GM23248 (cell line): ENCODE measurements at regions not wholly inside any gene's neighbourhood (a gene's known extent, or its start where the extent isn't known, plus 50 kb on each side); places are given as distances from the start of the nearest gene placed in this dataset.

Experiments
- DNase-seq: peaks from one replicate; pipeline ENCODE4 v3.0.0-alpha.2; 2015
- H2AFZ ChIP-seq: fragments of 200-600 bp; sonication (generic); 2 replicates; pipeline ENCODE4 v1.6.1; 2016; ENCODE audit warnings: antibody characterized with exemption
- H3F3A ChIP-seq: fragments of 200-600 bp; sonication (generic); 2 replicates; pipeline ENCODE4 v1.6.1; 2016; ENCODE audit warnings: mild to moderate bottlenecking, antibody characterized with exemption, mixed run types; ENCODE audit not compliant: insufficient read depth
- H3K27ac ChIP-seq: fragments of 200-600 bp; sonication (generic); 2 replicates; pipeline ENCODE4 v1.5.1; 2016; ENCODE audit warnings: mild to moderate bottlenecking
- H3K27me3 ChIP-seq: fragments of 200-600 bp; sonication (generic); replicated peaks from 2 replicates; pipeline ENCODE4 v1.6.1; 2016; ENCODE audit warnings: mild to moderate bottlenecking; ENCODE audit not compliant: insufficient read depth
- H3K36me3 ChIP-seq: fragments of 200-600 bp; sonication (generic); 2 replicates; pipeline ENCODE4 v1.6.1; 2016; ENCODE audit warnings: low read depth, mild to moderate bottlenecking
- H3K4me1 ChIP-seq: fragments of 200-600 bp; sonication (generic); 2 replicates; pipeline ENCODE4 v1.6.1; 2016; ENCODE audit warnings: mild to moderate bottlenecking; ENCODE audit not compliant: insufficient read depth
- H3K4me2 ChIP-seq: fragments of 200-600 bp; sonication (generic); one replicate; pipeline ENCODE4 v1.6.1; 2016; ENCODE audit warnings: mild to moderate bottlenecking; ENCODE audit not compliant: unreplicated experiment
- H3K4me3 ChIP-seq: fragments of 200-600 bp; sonication (generic); 2 replicates; pipeline ENCODE4 v1.5.1; 2016; ENCODE audit warnings: mild to moderate bottlenecking
- H3K79me2 ChIP-seq: fragments of 200-600 bp; sonication (generic); 2 replicates; pipeline ENCODE4 v1.6.1; 2016; ENCODE audit warnings: mild to moderate bottlenecking; ENCODE audit not compliant: insufficient read depth
- H3K9ac ChIP-seq: fragments of 200-600 bp; sonication (generic); 2 replicates; pipeline ENCODE4 v1.6.1; 2016; ENCODE audit warnings: mild to moderate bottlenecking
- H3K9me2 ChIP-seq: fragments of 200-600 bp; sonication (generic); 2 replicates; pipeline ENCODE4 v1.6.1; 2016; ENCODE audit warnings: mixed run types, mild to moderate bottlenecking, moderate library complexity; ENCODE audit not compliant: insufficient read depth
- H3K9me3 ChIP-seq: fragments of 200-600 bp; sonication (generic); one replicate; pipeline ENCODE4 v1.6.1; 2017; ENCODE audit warnings: low read depth
- H4K20me1 ChIP-seq: fragments of 200-600 bp; sonication (generic); 2 replicates; pipeline ENCODE4 v1.6.0; 2016; ENCODE audit not compliant: insufficient read depth
- EZH2 ChIP-seq: fragments of 200-600 bp; sonication (generic); IDR thresholded peaks from 2 replicates; pipeline ENCODE4 v1.6.1; 2018; ENCODE audit warnings: antibody characterized with exemption, mild to moderate bottlenecking; ENCODE audit not compliant: insufficient read depth, poor library complexity, severe bottlenecking
- EZH2phosphoT487 ChIP-seq: fragments of 200-600 bp; sonication (generic); IDR thresholded peaks from 2 replicates; pipeline ENCODE4 v1.6.1; 2018; ENCODE audit warnings: antibody characterized with exemption, moderate library complexity, mild to moderate bottlenecking, low read depth; ENCODE audit not compliant: insufficient read depth
- WGBS, 2 experiments: methylation state at CpG; one replicate each; pipeline ENCODE4 v1.1.6; 2015 to 2017; ENCODE audit warnings: low lambda C conversion rate in 2 of 2, low coverage in 1 of 2; ENCODE audit errors: missing lambda C conversion rate in 2 of 2; 5-methylcytosine and 5-hydroxymethylcytosine counted together
- in situ Hi-C: fragments of 300-500 bp; cut with MboI; formaldehyde crosslinking; loops from 2 replicates; pipeline ENCODE4 v1.15.0; 2020

DNA sequence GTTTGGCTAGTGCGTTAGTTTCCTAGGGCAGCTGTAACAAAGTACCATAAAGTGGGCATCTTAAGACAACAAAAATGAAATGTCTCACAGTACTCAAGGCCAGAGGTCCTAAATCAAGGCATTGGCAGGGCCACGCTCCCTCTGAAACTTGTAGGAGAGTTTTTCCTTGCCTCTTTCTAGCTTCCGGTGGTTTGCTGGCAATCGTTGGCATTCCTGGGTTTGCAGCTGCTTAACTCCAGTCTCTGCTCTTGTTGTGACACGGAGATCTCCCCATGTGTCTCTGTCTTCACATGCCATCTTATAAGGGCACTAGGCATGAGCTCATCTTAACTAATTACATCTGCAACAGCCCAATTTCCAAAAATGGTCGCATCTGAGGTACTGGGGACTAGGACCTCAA lies 362.0 kb upstream of the BOD1L1 start:
- Histone ChIP-seq H3K36me3 (no peaks in the 10 kb centered on the region), H3K27ac (peak overlapping the region; percentile 89), H3K9me3 (no peaks in the 10 kb centered on the region), H3F3A (peaks cover 42% of the 10 kb centered on the region), H4K20me1 (no peaks in the 10 kb centered on the region), H2AFZ (no peak overlapping the region), H3K79me2 (no peaks in the 10 kb centered on the region), H3K4me2 (peak overlapping the region; percentile 60), H3K4me3 (peak overlapping the region; percentile 19), H3K9me2 (no peaks in the 10 kb centered on the region), H3K9ac (no peak overlapping the region), H3K27me3 (0 out of 2 replicates have a peak, but pooled peaks cover 12% of the 10 kb centered on the region), H3K4me1 (peaks cover 37% of the 10 kb centered on the region)
- in situ Hi-C loops, result no loop called here
- no peak for TF ChIP-seq EZH2
- WGBS, 2 experiments, result 51 to 61% methylated on average over 6 of the region's 6 CpGs
- DNase-seq, result peak; percentile 42

DNA sequence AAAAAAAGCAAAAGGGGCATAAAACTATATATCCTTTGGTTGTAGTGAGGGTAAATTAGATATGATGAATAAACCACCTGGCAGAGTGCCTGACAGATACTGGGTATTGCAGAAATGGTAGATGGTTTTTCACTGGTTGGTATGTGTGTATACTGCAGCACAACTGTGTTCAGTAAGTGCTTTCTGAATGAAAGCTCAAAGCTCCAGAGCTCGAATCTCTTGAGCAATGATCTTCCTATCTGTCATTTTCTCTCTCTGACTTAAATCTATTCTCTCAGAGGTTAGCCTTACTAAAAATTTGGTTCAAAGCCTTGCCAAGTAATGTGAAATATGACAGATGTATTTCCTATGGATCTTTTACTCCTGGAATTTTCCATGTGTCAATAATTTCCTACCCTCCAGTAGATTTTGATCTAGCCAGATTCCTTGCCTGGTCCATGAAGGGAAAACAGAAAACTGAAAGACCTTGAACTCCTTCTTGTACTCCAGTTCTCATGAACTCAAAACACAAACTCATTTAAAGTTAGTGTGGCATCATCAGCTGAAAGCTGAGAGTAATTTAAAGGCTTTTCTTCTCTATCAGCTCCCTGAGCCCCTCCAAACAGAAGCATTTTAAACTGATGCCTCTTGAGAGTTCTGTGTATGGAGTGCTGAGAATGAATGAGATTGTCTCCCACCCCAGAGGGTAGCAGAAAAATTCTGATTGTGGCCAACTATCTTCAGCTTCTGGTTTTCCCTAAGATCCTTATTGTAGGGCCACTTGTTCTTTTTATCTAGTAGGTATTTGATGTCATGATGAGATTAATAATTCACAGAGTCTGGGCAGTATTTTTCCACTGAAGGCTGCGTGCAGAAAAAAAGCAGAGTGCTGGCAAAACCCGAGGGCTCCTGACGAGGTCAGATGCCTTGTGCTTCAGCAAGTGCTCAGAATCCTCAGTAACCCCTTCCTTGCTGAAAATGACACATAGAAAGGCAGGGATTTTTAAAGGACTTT lies 363.4 kb upstream of the BOD1L1 start:
- H3K27ac ChIP-seq, result no peak overlapping the region
- in situ Hi-C loops, result no loop called here
- DNase-seq, result no peak

DNA sequence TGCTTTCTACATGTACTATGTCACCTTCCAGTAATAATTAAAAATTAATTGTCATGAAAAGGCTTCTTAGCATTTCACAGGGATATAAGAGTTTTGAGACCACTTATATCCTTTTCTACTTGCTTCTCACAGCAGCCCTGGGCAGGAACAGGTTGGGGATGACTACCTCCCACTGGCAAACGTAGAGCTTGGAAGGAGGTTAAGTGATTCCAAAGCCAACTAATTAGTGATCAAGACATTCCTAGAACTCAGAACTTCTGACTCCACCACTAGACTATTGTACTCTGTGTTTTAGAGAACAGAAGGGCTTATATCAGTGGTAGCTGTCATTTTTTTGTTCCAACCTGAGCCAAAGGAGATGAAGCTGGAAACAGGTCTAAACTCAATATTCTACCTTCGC lies 364.5 kb upstream of the BOD1L1 start:
- H3K27ac ChIP-seq, result no peak overlapping the region
- no peaks in the 10 kb centered on the region for H3K79me2 ChIP-seq
- no peak overlapping the region for H3K4me3 ChIP-seq
- in situ Hi-C loops, result no loop called here
- peaks cover 34% of the 10 kb centered on the region for H3F3A ChIP-seq
- H3K9me2 ChIP-seq, result no peaks in the 10 kb centered on the region
- WGBS, 2 experiments, result 85 to 89% methylated on average over 2 of the region's 2 CpGs
- 0 out of 2 replicates have a peak, but pooled peaks cover 12% of the 10 kb centered on the region for H3K27me3 ChIP-seq
- no peak overlapping the region for H3K9ac ChIP-seq
- no peak for DNase-seq
- no peak overlapping the region for H3K4me2 ChIP-seq
- no peaks in the 10 kb centered on the region for H3K36me3 ChIP-seq
- no peak overlapping the region for H2AFZ ChIP-seq
- H4K20me1 ChIP-seq, result no peaks in the 10 kb centered on the region
- H3K9me3 ChIP-seq, result no peaks in the 10 kb centered on the region
- TF ChIP-seq EZH2phosphoT487 (no peak), EZH2 (no peak)
- peaks cover 26% of the 10 kb centered on the region for H3K4me1 ChIP-seq

More for the DNA sequence above, 363.4 kb upstream of the BOD1L1 start:
- no peaks in the 10 kb centered on the region for H4K20me1 ChIP-seq
- H3K79me2 ChIP-seq, result no peaks in the 10 kb centered on the region
- peaks cover 26% of the 10 kb centered on the region for H3K4me1 ChIP-seq
- H3K36me3 ChIP-seq, result no peaks in the 10 kb centered on the region
- H3K4me3 ChIP-seq, result no peak overlapping the region
- no peak overlapping the region for H2AFZ ChIP-seq
- no peaks in the 10 kb centered on the region for H3K9me2 ChIP-seq
- 0 out of 2 replicates have a peak, but pooled peaks cover 12% of the 10 kb centered on the region for H3K27me3 ChIP-seq
- H3K9ac ChIP-seq, result no peak overlapping the region
- TF ChIP-seq EZH2phosphoT487, result no peak
- no peak for TF ChIP-seq EZH2
- H3K4me2 ChIP-seq, result no peak overlapping the region
- WGBS, 2 experiments, result 59 to 63% methylated on average over 4 of the region's 4 CpGs
- no peaks in the 10 kb centered on the region for H3K9me3 ChIP-seq
- peaks cover 34% of the 10 kb centered on the region for H3F3A ChIP-seq

DNA sequence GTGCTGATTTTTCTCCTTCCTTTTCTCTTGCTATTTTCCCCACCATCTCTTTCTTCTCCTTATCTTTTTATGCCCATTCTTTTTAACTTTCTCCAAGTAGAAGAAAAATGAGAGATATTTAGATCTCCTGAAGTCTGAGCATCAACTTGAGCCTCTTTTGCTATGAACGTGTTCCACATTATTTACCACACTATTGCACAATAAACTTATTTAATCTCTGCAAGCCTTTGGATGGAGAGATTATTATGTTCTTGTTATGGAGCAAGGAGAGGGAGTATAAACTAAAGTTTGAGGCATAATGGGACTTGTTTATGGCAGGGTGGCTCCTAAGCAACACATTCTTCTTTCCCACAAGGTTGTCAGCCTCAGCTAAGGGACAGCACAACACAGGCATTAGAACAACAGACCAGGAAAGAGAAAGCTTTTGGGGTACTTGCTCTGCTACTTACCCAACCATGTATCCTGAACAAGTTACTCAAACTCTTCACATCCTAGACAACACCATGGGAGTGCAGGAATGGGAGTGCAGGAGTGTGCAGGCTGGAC lies 365.5 kb upstream of the BOD1L1 start:
- whole genome bisulfite sequencing, 2 experiments, result 81 to 89% methylated on average over 1 of the region's 1 CpG
- H3K27ac ChIP-seq, result no peak overlapping the region
- no peaks in the 10 kb centered on the region for H4K20me1 ChIP-seq
- H3K4me1 ChIP-seq, result peaks cover 22% of the 10 kb centered on the region
- 0 out of 2 replicates have a peak, but pooled peaks cover 12% of the 10 kb centered on the region for H3K27me3 ChIP-seq
- no peak overlapping the region for H2AFZ ChIP-seq
- no peaks in the 10 kb centered on the region for H3K9me2 ChIP-seq
- no peaks in the 10 kb centered on the region for H3K36me3 ChIP-seq
- H3K4me2 ChIP-seq, result no peak overlapping the region
- H3K9ac ChIP-seq, result no peak overlapping the region
- H3K4me3 ChIP-seq, result no peak overlapping the region
- DNase-seq, result no peak
- TF ChIP-seq EZH2 (no peak), EZH2phosphoT487 (no peak)
- H3K9me3 ChIP-seq, result no peaks in the 10 kb centered on the region
- peaks cover 30% of the 10 kb centered on the region for H3F3A ChIP-seq
- in situ Hi-C loops, result no loop called here
- H3K79me2 ChIP-seq, result no peaks in the 10 kb centered on the region
